ENCODE measurements at regions not wholly inside any gene's neighbourhood (a gene's known extent, or its start where the extent isn't known, plus 50 kb on each side); places are given as distances from the start of the nearest gene placed in this dataset.

DNA sequence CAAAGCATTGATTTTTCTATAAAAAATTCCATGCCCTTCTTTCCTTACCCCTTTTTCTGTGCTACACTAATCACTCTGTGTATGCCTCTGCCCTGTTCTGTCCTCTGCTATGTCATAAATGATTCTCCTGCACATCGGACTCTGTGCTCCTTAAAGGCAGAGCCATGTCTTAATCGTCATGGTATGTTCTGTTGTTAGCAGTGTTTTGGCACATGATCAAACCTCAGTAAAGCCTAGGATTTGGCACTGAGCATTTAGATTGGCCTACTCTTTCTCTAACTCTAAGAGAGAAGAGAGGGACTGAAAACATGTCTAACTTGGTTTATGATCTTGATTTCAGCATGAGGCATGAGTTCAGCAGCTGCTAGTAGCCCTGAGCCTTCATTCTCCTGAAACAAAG lies 266.9 kb downstream of the AASDHPPT start:
- no peak for DNase-seq

DNA sequence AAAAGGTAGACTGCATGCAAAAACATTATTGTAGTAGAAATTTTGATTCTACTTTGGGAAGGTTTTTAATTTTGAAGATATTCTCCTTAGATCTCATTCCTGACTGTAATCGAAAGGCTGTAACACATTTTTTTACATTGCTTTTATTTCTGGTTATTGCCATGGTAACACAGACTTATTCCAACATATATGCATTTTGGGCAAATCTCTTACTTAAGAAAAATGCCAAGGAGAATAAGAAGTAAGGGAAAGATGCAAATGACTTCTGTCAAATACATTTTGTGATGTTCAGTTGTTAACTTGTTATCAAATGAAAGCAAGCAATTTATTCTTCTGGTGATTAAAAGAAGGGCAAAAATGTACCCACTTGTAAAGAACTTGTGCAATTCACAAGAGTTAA lies 267.5 kb downstream of the AASDHPPT start:
- DNase-seq, result no peak

DNA sequence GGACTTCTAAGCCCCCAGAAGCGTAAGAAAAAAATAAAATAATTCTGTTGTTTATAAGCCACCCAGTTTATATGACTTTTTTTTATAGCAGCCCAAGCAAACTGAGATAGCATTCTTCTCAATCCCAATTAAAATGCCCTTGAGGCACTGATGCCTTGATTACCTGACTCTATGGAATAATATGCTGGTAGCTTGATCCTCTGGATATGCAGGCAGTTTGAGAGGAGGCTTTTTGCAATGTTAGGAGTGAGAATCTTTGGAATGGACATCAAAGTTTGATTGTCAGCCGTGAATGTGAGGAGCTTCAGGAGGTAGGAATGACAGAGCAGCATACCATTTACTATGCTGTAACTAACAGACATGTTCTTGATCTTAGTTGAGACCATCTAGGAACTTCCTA lies 275.6 kb downstream of the AASDHPPT start:
- DNase-seq, result no peak

- DNase-seq, result no peak
Measured at GRCh38 chr11:106369224-106369623, 291.8 kb downstream of the AASDHPPT start.

- no peak for DNase-seq
Measured at GRCh38 chr11:106378513-106379179, 301.2 kb downstream of the AASDHPPT start.

DNA sequence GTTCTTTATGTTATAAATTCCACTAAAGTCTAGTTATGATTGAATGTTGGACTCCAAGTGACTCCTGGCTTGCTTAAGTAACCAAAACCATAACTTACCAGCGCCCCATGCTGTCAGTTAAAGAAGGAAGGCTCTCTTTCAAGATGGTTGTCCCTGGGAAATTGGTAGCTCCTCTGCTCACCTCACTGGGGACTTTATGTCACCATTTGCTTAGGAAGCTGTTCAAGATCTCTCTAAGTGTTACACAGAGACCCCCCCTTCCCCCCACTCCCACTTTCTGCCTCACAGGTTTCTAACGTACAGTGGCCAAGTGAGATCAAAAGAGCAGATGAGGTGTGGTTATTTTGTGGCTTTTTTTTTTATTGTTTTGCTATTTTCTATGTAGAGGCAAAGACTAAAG lies 301.8 kb downstream of the AASDHPPT start:
- DNase-seq, result no peak

DNA sequence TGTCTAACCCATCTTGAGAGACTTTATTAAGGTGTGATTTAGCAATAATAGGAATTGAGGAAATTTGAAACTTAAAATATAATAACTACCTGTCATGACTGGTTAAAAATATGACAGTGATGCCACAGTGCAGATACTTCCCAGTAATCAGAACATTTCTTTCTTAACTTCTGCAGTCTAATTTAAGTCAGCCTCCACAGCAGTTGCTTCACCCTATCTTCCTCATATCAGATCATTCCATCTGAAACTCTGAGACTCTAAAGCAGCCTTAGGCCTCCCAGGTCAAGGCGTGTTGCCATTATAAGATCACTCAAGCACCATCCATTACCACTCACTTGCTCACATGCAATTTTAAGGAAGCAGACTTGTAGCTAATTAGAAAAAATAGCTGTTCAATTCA lies 302.2 kb downstream of the AASDHPPT start:
- DNase-seq, result no peak

DNA sequence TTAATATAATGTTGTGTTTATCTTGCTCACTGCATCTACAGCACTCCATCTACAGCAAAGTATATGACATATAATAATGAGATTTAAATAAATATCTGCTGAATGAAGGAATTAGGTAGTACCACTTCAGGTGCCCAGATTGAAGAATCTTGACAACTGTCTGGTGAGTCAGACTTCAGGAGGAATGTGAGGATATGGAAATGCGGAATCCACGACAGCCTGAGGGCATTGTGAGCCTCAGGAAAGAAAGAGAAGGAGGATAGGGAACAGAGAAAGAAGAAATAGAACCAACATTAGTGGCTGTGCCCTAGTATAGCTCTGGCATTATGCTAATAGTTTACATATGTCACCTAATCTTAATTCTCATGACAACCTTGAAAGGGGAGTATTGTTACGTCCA lies 304.4 kb downstream of the AASDHPPT start:
- DNase-seq, result no peak

GRCh38 chr11:106384429-106384828 lies 307.0 kb downstream of the AASDHPPT start:
- DNase-seq, result no peak

DNA sequence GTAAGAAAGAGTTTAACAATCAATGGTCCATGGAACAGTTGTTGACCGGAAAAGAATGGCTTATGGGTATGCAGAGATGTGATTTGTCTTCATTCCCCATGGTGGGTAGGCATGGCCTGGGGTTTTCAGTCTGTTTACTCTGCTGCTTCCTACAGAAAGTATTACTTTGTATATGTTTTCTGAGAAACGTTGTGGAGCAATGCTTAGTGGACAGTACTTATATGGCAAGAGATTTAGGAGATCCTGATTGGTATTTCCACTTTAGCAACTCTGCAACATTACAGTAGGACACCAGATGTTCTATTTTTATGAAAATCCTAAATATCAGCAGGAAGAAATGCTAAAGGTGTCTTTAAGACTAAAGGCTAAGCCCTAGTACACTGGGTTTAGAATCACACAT lies 309.1 kb downstream of the AASDHPPT start:
- DNase-seq, result no peak

GRCh38 chr11:106389101-106389500 lies 311.6 kb downstream of the AASDHPPT start:
- DNase-seq, result no peak

- DNase-seq, result no peak
Measured at GRCh38 chr11:106390078-106390477, 312.6 kb downstream of the AASDHPPT start.

GRCh38 chr11:106391771-106392420 lies 314.4 kb downstream of the AASDHPPT start:
- DNase-seq, result no peak

DNA sequence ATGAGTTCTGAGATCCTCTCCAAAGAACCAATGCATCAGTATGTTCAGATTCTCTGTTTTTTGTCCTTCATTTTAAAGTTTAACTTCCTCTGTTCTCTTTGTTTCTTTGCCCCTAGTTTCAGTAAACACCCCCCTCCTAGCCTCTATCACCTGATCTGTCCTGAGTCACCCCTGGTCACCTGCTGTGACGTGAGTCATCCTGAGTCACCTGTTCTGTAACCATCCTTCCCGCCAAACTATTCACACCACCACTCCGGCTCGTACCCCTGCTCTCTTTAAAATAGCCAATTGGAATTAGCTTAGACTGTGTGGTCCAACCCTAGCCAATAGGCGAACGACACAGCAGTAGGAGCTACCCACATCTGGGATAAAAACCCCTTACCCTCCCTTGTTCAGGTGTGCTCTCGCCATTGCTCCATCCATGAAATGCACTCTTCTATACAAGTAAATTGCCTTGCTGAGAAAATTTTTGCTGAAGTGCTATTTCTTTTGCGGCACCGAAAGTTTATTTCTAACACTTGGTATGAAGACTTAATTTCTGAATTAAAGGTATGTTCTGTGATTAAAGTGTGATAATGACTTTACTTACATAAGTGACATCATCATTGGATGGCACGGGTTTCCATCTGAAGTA lies 318.4 kb downstream of the AASDHPPT start:
- no peak for DNase-seq

DNA sequence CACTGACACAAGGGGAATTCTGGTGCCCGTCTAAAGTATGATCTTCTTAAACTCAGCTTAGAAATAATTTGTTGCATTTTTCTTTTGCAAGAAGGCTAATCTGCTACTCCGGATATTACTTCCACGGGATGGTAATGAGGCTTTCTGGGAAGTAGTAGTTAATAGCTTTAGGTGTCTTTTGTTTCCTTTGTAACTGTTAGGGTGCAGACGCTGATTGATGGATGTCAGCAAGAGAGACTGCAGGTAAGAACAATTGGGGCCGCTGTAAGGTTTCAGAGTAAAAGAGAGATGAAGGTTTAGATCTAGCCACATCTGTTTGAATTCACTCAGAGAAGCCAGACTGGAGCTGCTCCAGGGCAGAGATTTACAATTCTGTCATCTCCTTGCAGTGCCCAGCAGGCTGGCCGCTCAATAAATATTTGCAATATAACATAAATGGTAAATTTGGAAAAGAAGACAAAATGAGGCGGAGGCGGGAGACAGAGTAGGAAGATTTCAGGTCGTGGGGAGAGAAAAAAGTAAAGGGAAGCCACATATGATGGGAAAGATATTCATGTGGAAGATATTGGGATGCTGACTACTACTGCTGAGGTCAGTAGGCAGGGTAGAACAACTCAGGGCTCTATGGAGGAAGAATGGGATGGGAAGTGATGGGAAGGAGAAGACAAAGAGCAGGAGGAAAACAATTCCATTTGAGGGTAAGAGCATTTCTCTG lies 320.5 kb downstream of the AASDHPPT start:
- DNase-seq, result peak in 1 of 3 experiments; percentile 30

- no peak for DNase-seq
Measured at GRCh38 chr11:106398502-106399075, 321.1 kb downstream of the AASDHPPT start.

DNA sequence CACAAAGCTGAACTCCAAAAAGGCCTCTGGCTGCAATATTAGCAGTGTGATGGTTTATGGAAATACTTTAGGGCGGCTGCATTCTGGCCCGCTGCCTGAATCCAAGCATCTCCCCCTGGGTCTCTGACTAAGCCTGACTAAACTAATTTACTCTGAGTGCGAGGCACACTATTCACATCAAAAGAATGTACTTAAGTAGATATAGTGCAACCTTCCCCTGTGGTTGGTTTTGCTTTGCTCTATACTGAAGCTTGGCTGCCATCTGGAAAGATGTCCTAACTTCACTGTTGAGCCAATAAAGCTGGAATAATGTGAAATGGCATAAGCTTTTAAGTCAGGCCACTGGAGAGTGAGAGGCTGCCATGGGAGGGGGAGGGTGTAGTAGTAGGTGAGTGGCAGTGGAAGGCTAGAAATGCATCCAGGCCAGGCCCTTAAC lies 321.6 kb downstream of the AASDHPPT start:
- DNase-seq, result no peak

DNA sequence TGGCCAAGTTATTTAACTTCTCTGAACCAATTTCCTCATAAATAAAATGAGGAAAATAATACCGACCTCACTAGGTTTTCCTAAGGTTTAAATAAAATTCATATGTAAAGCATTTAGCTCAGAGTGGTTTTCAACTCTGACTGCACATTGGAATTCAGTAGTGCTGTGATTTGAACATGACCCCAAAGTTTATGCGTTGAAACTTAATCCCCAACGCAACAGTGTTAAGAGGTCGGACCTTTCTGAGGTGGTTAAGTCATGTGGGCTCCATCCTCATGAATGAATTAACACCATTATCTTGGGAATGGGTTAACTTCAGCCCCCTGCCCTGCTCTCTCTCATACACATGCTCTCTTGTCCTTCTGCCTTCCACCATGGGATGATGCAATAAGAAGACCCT lies 322.2 kb downstream of the AASDHPPT start:
- DNase-seq, result no peak

DNA sequence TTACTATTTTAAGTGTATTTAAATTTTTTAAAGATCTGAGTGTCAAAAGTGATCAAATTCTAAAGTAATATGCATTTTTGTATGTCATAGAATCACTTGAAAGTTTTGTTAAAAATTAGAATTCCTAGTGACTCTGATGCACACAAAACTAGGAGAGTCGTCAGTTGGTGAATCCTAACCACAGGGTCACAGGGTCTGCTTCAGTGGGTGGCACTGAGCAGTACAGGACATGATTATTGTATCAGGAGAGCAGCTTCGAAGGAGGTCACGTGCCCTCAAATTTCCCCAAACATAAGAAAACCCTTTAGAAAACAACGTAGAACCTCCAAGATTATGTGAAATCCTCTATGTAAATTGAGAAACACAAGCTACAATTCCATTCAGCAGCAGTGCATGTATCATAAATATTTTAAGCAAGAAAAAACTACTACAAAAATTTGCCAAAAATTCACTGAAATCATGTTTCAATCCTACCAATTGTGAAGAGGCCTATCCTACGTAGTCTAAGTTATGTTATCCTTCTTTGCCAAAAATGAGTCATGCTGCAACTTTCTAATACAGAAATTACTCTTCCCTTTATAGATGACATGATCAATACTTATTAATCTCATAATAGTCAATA lies 323.6 kb downstream of the AASDHPPT start:
- no peak for DNase-seq

GRCh38 chr11:106403751-106404150 lies 326.3 kb downstream of the AASDHPPT start:
- no peak for DNase-seq

- DNase-seq, result no peak
Measured at GRCh38 chr11:106409222-106409621, 331.8 kb downstream of the AASDHPPT start.

DNA sequence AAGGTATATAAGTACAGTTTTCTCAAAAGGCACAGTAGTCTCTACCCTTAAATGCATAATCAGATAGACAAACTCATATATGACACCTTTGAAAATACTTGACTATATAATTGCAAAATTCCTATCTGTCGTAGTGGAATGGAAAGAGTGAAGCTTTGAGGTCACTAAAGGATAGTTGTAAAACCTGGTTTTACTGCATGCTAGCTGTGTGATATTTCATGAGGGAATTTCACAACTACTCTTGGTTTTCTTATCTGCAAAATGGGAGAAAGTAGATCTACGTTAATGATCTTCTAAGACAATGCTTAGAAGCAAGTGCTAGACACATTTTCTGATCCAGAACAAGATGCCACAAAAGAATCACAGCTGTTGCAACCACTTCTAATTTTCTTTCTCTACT lies 332.2 kb downstream of the AASDHPPT start:
- DNase-seq, result no peak

DNA sequence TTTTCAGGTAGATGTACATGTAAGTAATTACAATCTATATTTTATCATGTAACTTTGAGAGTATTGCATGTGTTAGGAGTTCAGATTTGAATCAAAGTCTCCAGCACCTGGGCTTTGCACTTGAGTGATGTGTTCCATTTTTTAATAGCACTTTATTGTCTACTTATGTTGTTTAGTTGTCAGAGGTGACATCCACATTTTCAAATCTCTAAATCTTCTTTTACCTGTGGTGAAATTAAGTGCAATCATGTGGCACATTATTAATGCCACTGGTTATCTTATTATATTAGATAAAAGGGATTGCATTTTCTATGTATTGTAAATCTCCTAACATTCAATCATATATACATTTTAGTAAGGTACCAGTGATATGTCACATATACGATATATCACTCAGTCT lies 333.4 kb downstream of the AASDHPPT start:
- DNase-seq, result no peak

Measured in NCI-H1417 (cell line).